Tibial artery (tissue), 4 donors: ENCODE measurements at regions not wholly inside any gene's neighbourhood (a gene's known extent, or its start where the extent isn't known, plus 50 kb on each side); places are given as distances from the start of the nearest gene placed in this dataset.

Experiments
- DNase-seq, 2 donors: peaks; one replicate each; pipeline ENCODE4 v3.0.0-alpha.2; 2019
- H3K27ac ChIP-seq, 2 donors: fragments of 200-600 bp; sonication (generic) in 1 of 2; 1 replicate in 1 of 2; 2 replicates in 1 of 2; pipeline ENCODE4 v1.5.1; 2018 to 2019; ENCODE audit warnings: mild to moderate bottlenecking in 1 of 2
- H3K27me3 ChIP-seq, 2 donors: fragments of 200-600 bp; sonication (generic) in 1 of 2; one replicate each; pipeline versions ENCODE4 v1.5.1 to v1.6.0; 2016 to 2019
- H3K36me3 ChIP-seq, 3 donors: fragments of 200-600 bp; sonication (generic) in 2 of 3; one replicate each; pipeline ENCODE4 v1.5.1; 2016 to 2019; ENCODE audit warnings: mild to moderate bottlenecking in 2 of 3
- H3K4me1 ChIP-seq, 4 donors: fragments of 200-600 bp; sonication (generic) in 2 of 4; 1 replicate in 3 of 4; 2 replicates in 1 of 4; pipeline ENCODE4 v1.5.1; 2016 to 2019
- H3K4me3 ChIP-seq, 2 donors: fragments of 200-600 bp; sonication (generic) in 1 of 2; 1 replicate in 1 of 2; 2 replicates in 1 of 2; pipeline ENCODE4 v1.5.1; 2018 to 2019; ENCODE audit warnings: mild to moderate bottlenecking in 2 of 2
- H3K9me3 ChIP-seq, 3 donors: fragments of 200-600 bp; sonication (generic) in 1 of 3; one replicate each; pipeline ENCODE4 v1.5.1; 2016 to 2019
- intact Hi-C: fragments of 100-400 bp; cut with DNase I; formaldehyde crosslinking; loops from one replicate; pipeline ENCODE4 v1.15.0; 2023; ENCODE audit warnings: low total_unique reads
- TF ChIP-seq, protein P1 (sequence below), 2 experiments: fragments of 200-600 bp in 1 of 2; fragments of 450-650 bp in 1 of 2; IDR thresholded peaks; one replicate each; pipeline ENCODE4 v1.5.1; 2017 to 2019; ENCODE audit warnings: antibody characterized with exemption in 2 of 2, mild to moderate bottlenecking in 1 of 2, moderate library complexity in 1 of 2

DNA sequence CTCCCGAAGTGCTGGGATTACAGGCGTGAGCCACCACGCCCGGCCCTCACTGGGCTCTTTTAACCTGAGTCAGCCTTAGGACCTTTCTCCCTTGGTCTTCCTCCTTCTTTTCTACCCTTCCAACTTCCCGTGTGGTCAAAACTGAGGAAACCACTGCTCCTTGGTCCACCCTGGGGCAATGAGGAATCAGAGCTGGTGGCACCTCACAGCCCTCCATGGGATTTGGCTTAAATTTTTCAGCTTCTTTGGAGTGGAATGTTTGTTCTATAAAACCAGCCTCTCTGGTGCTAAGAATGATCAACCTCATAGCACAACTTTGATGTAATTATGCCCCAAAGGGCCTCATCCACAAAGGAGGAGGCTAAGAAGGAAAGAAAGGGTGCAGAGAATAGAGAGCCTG, 76.6 kb upstream of the CFAP20DC start:
- Histone ChIP-seq H3K27me3 (no peaks in the 10 kb centered on the region), H3K4me1 (peaks cover 0 to 20% (median 0%) of the 10 kb centered on the region in 4 donors), H3K4me3 (no peak overlapping the region), H3K9me3 (no peaks in the 10 kb centered on the region), H3K27ac (no peak overlapping the region), H3K36me3 (no peaks in the 10 kb centered on the region)
- intact Hi-C loops: no loop called here
- no peak for DNase-seq
- TF ChIP-seq, protein P1, sequence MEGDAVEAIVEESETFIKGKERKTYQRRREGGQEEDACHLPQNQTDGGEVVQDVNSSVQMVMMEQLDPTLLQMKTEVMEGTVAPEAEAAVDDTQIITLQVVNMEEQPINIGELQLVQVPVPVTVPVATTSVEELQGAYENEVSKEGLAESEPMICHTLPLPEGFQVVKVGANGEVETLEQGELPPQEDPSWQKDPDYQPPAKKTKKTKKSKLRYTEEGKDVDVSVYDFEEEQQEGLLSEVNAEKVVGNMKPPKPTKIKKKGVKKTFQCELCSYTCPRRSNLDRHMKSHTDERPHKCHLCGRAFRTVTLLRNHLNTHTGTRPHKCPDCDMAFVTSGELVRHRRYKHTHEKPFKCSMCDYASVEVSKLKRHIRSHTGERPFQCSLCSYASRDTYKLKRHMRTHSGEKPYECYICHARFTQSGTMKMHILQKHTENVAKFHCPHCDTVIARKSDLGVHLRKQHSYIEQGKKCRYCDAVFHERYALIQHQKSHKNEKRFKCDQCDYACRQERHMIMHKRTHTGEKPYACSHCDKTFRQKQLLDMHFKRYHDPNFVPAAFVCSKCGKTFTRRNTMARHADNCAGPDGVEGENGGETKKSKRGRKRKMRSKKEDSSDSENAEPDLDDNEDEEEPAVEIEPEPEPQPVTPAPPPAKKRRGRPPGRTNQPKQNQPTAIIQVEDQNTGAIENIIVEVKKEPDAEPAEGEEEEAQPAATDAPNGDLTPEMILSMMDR (IDR thresholded peaks at IDR 0.05): no peak

DNA sequence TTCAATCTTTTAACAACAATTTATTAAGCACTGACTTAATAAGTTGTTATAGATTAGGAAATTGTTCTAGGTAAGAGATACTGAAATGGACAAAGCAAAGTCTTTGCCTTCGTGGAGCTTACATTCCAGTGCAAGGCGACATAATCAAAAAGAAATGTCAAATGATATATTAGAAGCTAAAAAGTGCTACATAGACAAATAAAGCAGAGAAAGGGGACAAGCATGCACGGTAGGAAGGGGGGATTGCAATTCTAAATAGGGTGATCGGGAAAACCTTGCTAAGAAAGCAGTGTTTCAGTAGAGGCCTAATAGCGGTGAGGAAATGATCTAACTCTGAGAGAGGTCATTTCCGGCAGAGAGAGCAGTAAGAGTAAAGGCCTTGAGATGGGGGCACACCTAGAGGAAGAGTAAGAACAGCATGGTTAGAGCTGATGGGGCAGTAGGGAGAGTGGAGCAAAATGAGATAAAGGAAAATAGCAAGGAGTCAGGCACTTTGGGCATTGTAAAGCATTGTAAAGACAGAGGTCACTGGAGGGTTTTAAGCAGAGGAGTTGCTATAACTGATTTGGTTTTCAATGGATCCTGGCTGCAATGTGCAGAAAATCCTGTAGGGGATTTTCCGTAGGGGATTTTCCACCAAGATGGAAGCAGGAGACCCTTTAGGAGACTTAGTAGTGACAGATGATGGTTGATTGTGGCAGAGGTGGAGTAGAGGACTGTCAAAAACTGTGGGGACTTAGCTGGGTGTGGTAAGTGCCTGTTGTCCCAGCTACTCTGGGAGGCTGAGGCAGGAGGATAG, 71.7 kb upstream of the CFAP20DC start:
- intact Hi-C loops: no loop called here
- no peaks in the 10 kb centered on the region for H3K9me3 ChIP-seq
- no peak for DNase-seq
- H3K27me3 ChIP-seq: no peaks in the 10 kb centered on the region
- TF ChIP-seq, protein P1 (IDR thresholded peaks at IDR 0.05): no peak
- H3K4me3 ChIP-seq: no peak overlapping the region
- H3K36me3 ChIP-seq: no peaks in the 10 kb centered on the region
- H3K4me1 ChIP-seq: peaks cover 0 to 3% (median 0%) of the 10 kb centered on the region in 4 donors
- H3K27ac ChIP-seq: no peak overlapping the region

DNA sequence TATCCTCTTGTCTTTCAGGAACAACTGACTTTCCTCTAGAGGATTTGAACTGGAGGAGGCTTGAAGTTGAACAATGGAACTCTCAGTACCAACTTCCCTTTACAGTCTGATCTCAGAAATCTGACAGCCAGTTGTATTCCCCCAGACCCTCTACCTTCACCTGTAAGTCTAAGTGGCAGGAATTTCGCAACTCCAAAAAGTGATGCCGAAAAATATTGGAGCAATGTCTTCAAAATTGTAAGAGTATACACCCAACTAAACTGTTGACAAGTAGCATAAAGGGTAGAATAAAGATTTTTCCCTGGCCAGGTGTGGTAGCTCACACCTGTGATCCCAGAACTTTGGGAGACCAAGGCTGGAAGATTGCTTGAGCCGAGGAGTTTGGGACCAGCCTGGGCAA, 69.1 kb upstream of the CFAP20DC start:
- TF ChIP-seq, protein P1 (IDR thresholded peaks at IDR 0.05): no peak
- intact Hi-C loops: no loop called here
- DNase-seq: no peak
- H3K27ac ChIP-seq: no peak overlapping the region
- no peaks in the 10 kb centered on the region for H3K4me1 ChIP-seq
- no peaks in the 10 kb centered on the region for H3K9me3 ChIP-seq
- H3K27me3 ChIP-seq: no peaks in the 10 kb centered on the region
- H3K36me3 ChIP-seq: no peaks in the 10 kb centered on the region
- no peak overlapping the region for H3K4me3 ChIP-seq

DNA sequence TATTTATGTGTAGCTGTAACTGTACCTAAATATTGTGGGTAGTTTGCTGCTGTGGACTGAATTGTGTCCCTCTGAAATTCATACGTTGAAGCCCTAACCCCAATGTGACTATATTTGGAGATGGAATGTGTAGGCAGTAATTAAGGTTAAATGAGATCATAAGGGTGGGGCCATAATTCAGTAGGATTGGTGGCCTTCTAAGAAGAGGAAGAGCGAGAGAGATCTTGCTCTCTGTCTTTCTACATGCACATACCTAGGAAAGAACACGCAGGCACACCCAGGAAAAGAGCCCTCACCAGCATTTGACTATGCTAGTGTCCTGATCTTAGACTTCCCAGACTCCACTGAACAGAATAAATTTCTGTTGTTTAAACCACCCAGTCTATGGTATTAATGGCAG, 67.6 kb upstream of the CFAP20DC start:
- Histone ChIP-seq H3K9me3 (no peaks in the 10 kb centered on the region), H3K27ac (no peak overlapping the region), H3K4me1 (no peaks in the 10 kb centered on the region), H3K36me3 (no peaks in the 10 kb centered on the region), H3K4me3 (no peak overlapping the region), H3K27me3 (no peaks in the 10 kb centered on the region)
- TF ChIP-seq, protein P1 (IDR thresholded peaks at IDR 0.05): no peak
- intact Hi-C loops: no loop called here
- DNase-seq: no peak

DNA sequence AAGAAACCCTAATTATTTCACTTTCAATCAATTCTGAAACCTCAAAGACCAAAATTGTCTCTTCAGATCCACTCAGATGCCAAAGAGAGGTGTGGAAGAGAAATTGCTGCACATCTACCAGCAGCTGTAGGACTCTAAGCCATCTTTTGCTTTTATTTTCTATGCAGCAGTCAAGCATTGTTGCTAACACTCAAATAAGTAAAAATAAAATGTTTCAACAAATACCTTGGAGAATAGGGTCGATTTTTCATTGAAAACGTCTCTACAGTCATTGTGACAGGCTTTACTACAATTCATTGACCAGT, 66.4 kb upstream of the CFAP20DC start:
- Histone ChIP-seq H3K27me3 (no peaks in the 10 kb centered on the region), H3K27ac (no peak overlapping the region), H3K36me3 (no peaks in the 10 kb centered on the region), H3K4me1 (no peaks in the 10 kb centered on the region), H3K4me3 (no peak overlapping the region), H3K9me3 (no peaks in the 10 kb centered on the region)
- TF ChIP-seq, protein P1 (IDR thresholded peaks at IDR 0.05): no peak
- DNase-seq: no peak
- intact Hi-C loops: no loop called here
